ENCODE measurements at regions not wholly inside any gene's neighbourhood (a gene's known extent, or its start where the extent isn't known, plus 50 kb on each side); places are given as distances from the start of the nearest gene placed in this dataset.

GRCh38 chr16:14369734-14370598 is 260.1 kb downstream of the PARN start:
- TF ChIP-seq CTCF (conservative IDR thresholded peaks at IDR 0.05; ENCODE audit: low read length) (no peak), EZH2phosphoT487 (IDR thresholded peaks at IDR 0.05; ENCODE audit: borderline replicate concordance) (no peak)

Data from Loucy (cell line).